GM12872 (cell line): ENCODE measurements at regions not wholly inside any gene's neighbourhood (a gene's known extent, or its start where the extent isn't known, plus 50 kb on each side); places are given as distances from the start of the nearest gene placed in this dataset.

Source experiments
- TF ChIP-seq, protein P1 (sequence below): IDR thresholded peaks from 3 replicates; pipeline ENCODE4 v1.5.1; 2011; ENCODE audit warnings: low read depth, mild to moderate bottlenecking, low read length, moderate library complexity; ENCODE audit not compliant: insufficient read depth

DNA sequence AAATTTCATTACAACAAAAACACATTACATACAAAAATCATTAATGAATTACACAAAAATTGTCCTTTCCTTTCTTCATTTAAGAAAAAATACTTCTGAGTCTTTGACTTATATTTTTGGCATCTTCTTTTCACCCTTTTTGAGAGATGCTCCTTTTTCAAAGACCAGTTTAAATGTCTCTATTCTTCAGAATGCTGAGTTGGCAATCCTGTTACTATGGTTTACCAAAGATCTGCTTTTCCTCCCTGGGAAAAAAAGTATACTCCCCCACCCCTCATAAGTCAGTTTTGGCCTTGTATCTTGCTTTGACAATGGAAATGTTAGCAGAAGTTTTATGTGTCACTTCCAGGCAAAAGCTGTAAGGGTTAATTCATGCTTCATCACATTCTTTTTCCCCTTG is 198.4 kb upstream of the GRM3 start:
- TF ChIP-seq, protein P1, sequence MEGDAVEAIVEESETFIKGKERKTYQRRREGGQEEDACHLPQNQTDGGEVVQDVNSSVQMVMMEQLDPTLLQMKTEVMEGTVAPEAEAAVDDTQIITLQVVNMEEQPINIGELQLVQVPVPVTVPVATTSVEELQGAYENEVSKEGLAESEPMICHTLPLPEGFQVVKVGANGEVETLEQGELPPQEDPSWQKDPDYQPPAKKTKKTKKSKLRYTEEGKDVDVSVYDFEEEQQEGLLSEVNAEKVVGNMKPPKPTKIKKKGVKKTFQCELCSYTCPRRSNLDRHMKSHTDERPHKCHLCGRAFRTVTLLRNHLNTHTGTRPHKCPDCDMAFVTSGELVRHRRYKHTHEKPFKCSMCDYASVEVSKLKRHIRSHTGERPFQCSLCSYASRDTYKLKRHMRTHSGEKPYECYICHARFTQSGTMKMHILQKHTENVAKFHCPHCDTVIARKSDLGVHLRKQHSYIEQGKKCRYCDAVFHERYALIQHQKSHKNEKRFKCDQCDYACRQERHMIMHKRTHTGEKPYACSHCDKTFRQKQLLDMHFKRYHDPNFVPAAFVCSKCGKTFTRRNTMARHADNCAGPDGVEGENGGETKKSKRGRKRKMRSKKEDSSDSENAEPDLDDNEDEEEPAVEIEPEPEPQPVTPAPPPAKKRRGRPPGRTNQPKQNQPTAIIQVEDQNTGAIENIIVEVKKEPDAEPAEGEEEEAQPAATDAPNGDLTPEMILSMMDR, result no peak

DNA sequence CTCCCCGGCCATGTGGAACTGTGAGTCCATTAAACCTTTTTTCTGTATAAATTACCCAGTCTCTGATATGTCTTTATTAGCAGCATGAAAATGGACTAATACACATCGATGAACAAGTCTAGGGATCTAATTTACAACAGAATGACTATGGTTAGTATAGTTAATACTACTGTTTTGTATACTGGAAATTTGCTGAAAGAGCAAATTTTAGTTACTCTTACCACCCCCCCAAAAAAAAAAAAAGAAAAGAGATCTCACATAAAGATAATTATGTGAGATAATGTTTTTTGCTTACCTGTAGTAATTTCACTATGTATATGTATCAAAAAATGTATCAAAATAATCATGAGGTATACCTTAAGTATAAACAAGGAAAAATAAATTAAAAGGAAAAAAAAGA is 199.5 kb upstream of the GRM3 start:
- TF ChIP-seq, protein P1, result no peak

DNA sequence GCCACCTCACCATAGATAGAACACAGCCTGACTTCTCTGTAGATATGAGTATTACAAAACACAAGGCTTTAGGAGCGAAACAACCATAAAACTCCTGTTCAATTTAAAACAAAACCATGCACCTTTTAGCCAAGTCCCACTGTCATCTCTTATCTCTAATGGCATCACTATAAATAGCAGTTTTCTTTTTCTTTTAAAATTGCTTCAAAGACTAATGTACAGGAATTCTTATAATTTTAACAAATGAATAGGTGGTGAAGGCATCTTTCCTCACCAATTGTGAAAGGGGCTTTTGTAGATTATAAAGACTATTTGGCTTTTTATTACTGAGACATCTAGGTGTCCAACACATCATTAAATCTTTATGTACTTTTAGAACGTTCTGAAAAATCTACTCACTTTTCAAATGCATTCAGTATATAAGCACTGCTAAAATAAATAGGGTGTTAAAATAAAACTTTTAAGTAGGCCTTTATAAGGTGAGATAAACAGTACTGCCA is 205.7 kb upstream of the GRM3 start:
- TF ChIP-seq, protein P1, result no peak

DNA sequence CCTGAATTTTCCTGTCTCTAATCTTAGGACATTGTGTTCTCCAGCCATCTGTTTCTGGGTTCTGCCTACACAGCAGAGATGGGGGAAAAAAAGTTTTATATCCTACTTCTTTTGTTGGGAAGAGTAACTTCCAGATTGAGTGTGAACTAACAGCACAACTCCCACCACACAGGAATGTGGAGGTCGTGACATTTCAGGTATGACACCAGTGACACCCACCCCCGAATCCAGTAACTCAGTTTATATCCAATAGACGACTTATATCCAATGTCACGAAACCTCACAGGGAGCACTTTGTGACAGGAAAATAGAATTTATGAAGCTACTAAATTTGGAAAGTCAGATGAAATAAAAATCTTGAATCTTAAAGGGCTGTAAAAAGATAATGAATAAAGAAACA is 211.9 kb upstream of the GRM3 start:
- TF ChIP-seq, protein P1, result no peak

DNA sequence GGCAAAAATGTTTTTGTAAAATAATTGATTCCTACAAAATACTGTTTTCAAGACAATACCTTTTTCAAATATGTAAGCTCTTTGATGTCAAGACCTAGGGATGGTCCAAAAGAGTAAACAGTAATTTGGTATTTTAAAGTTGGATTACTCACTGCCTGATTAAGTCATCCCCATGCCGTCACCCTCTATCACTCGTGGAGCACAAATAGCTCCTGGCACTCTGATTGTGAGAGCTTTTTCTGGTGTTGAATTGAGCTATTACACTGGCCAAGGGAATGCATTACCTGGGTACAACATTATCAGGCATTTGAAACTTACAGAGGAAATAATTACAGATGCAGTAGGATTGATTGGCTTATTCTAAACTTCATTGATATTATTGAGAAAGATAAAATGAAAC is 231.9 kb upstream of the GRM3 start:
- TF ChIP-seq, protein P1, result no peak

DNA sequence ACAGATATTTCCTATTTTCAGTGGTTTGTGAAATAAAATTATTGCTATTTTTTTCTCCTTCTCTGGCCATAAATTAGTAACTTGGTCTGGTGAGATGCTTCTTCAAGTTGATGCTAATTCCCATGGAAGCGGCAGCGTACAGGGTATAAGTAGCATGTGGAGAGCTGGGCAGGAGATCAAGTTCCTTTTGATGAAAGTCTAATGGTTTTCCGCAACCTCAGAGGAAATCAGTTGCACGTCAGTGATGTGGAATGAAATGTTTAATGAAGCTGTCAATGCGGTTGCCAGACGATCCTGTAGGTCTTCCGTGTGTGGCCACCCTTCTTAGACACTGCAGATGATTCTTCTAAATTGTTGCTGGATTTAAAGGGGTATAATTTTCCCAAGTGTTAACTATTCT is 236.4 kb upstream of the GRM3 start:
- TF ChIP-seq, protein P1, result no peak

DNA sequence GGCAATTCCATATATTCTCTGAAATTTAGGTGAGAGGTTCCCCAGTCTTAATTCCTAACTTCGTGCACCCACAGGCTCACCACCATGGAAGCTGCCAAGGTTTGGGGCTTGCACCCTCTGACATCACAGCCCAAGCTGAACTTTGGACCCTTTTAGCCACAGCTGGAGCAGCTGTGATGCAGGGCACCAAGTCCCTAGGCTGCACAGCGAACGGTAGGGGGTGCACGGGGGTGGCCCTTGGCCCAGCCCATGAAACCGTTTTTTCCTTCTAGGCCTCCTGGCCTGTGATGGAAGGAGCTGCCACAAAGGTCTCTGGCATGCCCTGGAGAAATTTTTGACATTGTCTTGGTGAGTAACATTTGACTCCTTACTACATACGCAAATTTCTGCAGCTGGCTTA is 251.9 kb upstream of the GRM3 start:
- TF ChIP-seq, protein P1, result no peak

DNA sequence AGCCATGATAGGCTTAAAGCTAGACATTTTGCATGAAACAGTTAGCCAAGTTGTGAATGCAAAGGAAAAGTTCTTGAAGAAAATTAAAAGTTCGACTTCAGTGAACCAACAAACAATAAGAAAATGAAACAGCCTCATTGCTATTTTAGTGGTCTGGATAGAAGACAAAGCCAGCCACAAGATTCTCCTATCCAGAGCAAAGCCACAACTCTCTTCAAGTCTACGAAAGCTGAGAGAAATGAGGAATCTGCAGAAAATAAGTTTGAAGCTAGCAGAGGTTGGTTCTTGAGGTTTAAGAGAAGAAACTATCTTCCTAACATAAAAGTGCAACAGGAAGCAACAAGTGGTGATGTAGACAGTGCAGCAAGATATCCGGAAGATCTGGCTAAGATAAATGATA is 271.4 kb upstream of the GRM3 start:
- TF ChIP-seq, protein P1, result no peak
